ENCODE measurements at regions not wholly inside any gene's neighbourhood (a gene's known extent, or its start where the extent isn't known, plus 50 kb on each side); places are given as distances from the start of the nearest gene placed in this dataset.

DNA sequence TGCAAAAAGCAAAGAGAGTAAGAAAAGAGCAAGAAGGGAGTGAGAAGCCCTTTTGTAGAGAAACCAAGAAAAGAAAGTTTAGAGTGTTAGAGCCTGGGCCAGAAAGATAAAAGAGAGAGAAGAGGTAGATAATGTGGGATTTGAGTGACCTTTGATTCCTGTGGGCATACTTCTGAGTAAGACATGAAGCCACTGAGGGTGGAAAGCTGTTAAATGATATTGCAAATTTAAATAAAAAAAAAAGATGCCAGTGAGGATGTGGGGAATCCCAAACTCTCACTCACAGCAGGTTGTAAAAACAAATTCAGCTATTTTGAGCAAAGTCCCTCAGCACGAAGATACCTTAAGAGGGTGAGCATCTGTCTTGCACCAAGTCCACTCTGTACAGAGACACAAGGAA, 59.4 kb upstream of the TOP3B start:
- no peak overlapping the region for H3K27ac ChIP-seq
- TF ChIP-seq, protein P1, sequence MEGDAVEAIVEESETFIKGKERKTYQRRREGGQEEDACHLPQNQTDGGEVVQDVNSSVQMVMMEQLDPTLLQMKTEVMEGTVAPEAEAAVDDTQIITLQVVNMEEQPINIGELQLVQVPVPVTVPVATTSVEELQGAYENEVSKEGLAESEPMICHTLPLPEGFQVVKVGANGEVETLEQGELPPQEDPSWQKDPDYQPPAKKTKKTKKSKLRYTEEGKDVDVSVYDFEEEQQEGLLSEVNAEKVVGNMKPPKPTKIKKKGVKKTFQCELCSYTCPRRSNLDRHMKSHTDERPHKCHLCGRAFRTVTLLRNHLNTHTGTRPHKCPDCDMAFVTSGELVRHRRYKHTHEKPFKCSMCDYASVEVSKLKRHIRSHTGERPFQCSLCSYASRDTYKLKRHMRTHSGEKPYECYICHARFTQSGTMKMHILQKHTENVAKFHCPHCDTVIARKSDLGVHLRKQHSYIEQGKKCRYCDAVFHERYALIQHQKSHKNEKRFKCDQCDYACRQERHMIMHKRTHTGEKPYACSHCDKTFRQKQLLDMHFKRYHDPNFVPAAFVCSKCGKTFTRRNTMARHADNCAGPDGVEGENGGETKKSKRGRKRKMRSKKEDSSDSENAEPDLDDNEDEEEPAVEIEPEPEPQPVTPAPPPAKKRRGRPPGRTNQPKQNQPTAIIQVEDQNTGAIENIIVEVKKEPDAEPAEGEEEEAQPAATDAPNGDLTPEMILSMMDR (IDR thresholded peaks at IDR 0.05): no peak
- no peak for TF ChIP-seq POLR2A (IDR thresholded peaks at IDR 0.05)
- H3K9me3 ChIP-seq: no peaks in the 10 kb centered on the region
- H3K4me3 ChIP-seq: no peak overlapping the region
- no peaks in the 10 kb centered on the region for H3K27me3 ChIP-seq
- intact Hi-C loops (cut with DNase I; ENCODE audit: low total_unique reads): no loop called here
- no peaks in the 10 kb centered on the region for H3K36me3 ChIP-seq (ENCODE audit: low read depth, missing control alignments)
- 75 to 91% methylated on average over 1 of the region's 1 CpG for WGBS, 2 donors
- H3K4me1 ChIP-seq: no peaks in the 10 kb centered on the region
- DNase-seq: no peak

DNA sequence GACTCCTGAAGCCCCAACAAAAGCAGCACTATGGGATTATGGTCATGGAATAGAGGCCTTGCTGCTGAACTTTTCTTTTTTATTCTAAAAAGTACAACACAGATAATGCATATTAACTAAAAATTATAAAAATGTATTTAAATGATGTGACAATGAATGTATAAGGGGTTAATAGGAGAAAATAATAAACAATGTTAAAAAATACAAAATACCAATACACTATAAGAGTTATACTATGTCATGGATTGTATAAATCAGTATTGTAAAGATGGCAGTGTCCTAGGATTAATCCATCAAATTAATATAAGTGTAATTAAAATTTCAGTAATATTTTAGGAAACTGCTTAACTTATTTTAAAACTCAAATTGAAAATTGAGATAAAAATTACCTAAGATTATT, 58.3 kb upstream of the TOP3B start:
- Histone ChIP-seq H3K36me3 (ENCODE audit: low read depth, missing control alignments) (no peaks in the 10 kb centered on the region), H3K9me3 (no peaks in the 10 kb centered on the region), H3K27ac (no peak overlapping the region), H3K4me1 (no peaks in the 10 kb centered on the region), H3K27me3 (no peaks in the 10 kb centered on the region), H3K4me3 (no peak overlapping the region)
- intact Hi-C loops (cut with DNase I; ENCODE audit: low total_unique reads): no loop called here
- TF ChIP-seq POLR2A (IDR thresholded peaks at IDR 0.05): no peak
- TF ChIP-seq, protein P1 (IDR thresholded peaks at IDR 0.05): no peak
- DNase-seq: no peak

DNA sequence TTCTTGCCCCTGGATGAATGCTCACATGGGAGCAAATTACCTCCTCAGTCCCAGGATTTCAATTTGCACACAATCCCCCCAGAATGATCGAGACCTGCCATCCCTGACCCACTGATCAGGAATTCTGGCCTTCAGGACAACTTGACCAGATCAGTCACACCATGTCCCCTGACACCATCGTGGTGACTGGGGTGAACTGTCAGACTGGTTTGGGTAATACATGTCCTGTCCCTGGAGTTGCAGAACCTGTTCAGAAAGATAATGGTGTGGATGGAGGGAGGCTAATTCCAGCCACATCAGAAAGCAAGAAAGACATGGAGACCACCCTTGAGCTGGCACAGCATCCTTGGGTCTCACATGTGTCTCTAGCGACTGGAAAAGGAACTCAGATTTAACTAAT, 57.9 kb upstream of the TOP3B start:
- WGBS, 2 donors: 89 to 93% methylated on average over 3 of the region's 3 CpGs
- Histone ChIP-seq H3K9me3 (no peaks in the 10 kb centered on the region), H3K4me3 (no peak overlapping the region), H3K27ac (no peak overlapping the region), H3K4me1 (no peaks in the 10 kb centered on the region), H3K27me3 (no peaks in the 10 kb centered on the region), H3K36me3 (ENCODE audit: low read depth, missing control alignments) (no peaks in the 10 kb centered on the region)
- DNase-seq: no peak
- TF ChIP-seq, protein P1 (IDR thresholded peaks at IDR 0.05): no peak
- no peak for TF ChIP-seq POLR2A (IDR thresholded peaks at IDR 0.05)
- intact Hi-C loops (cut with DNase I; ENCODE audit: low total_unique reads): no loop called here

DNA sequence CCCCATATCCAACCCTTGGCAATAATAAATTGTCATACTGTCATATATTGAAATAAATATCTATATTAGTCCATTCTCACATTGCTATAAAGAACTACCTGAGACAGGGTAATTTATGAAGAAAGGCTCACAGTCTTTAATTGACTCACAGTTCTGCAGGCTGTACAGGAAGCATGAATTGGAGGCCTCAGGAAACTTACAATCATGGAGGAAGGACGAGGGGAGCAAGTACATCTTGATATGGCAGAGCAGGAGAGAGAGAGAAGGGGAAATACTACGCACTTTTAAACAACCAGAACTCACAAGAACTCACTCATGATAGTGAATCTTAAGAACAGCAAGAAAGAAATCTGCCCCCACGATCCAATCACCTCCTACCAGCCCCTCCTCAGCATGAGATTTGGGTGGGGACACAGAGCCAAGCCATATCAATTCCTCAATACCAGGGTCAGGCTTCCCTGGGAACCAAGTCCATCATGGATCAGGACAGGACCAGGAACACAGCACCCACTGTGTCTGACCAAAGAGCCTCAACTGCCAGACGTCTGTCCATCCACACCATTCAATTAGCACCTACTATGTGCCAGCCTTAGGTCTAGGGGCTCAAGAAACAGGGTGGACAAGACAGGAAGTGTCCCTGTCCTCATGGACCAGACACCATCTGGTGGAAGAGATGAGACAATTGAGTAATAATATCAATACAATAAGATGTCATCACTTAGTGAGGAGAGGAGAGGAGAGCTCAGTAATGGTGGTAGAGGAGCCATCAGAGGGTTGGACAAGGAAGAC, 56.9 kb upstream of the TOP3B start:
- Histone ChIP-seq H3K27ac (no peak overlapping the region), H3K4me1 (no peaks in the 10 kb centered on the region), H3K36me3 (ENCODE audit: low read depth, missing control alignments) (no peaks in the 10 kb centered on the region), H3K27me3 (no peaks in the 10 kb centered on the region), H3K4me3 (no peak overlapping the region), H3K9me3 (no peaks in the 10 kb centered on the region)
- DNase-seq: no peak
- intact Hi-C loops (cut with DNase I; ENCODE audit: low total_unique reads): no loop called here
- WGBS, 2 donors: 70 to 74% methylated on average over 4 of the region's 4 CpGs
- TF ChIP-seq, protein P1 (IDR thresholded peaks at IDR 0.05): no peak
- no peak for TF ChIP-seq POLR2A (IDR thresholded peaks at IDR 0.05)

All from testis (tissue), 2 donors.